ENCODE measurements at regions not wholly inside any gene's neighbourhood (a gene's known extent, or its start where the extent isn't known, plus 50 kb on each side); places are given as distances from the start of the nearest gene placed in this dataset.

DNA sequence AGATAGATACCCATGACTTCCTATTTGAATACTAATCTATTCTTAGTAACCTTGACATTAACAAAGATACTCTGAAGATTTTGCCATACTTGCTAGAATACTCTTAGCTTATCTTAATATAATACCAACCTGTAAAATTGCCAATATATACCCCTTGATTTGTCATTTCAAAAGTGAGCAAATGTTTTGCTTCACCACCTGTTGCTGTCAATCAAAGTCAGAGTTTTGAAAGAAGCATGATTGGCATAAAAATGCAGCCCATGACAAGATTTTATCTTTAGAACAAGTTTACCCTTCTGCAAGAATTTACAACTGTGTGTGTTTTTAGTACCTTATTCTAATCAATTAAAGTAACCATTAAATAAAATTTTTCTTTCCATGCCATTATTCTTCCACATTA lies 236.2 kb downstream of the TBX18 start:
- no peak for TF ChIP-seq ZNF274 (IDR thresholded peaks at IDR 0.05; ENCODE audit: low read length)
- TF ChIP-seq ZNF274 (tag by site-specific recombination; IDR thresholded peaks at IDR 0.05; ENCODE audit: borderline replicate concordance), result no peak
- no peak for TF ChIP-seq ZNF600 (tag by site-specific recombination; IDR thresholded peaks at IDR 0.05)
- TF ChIP-seq, protein P1, sequence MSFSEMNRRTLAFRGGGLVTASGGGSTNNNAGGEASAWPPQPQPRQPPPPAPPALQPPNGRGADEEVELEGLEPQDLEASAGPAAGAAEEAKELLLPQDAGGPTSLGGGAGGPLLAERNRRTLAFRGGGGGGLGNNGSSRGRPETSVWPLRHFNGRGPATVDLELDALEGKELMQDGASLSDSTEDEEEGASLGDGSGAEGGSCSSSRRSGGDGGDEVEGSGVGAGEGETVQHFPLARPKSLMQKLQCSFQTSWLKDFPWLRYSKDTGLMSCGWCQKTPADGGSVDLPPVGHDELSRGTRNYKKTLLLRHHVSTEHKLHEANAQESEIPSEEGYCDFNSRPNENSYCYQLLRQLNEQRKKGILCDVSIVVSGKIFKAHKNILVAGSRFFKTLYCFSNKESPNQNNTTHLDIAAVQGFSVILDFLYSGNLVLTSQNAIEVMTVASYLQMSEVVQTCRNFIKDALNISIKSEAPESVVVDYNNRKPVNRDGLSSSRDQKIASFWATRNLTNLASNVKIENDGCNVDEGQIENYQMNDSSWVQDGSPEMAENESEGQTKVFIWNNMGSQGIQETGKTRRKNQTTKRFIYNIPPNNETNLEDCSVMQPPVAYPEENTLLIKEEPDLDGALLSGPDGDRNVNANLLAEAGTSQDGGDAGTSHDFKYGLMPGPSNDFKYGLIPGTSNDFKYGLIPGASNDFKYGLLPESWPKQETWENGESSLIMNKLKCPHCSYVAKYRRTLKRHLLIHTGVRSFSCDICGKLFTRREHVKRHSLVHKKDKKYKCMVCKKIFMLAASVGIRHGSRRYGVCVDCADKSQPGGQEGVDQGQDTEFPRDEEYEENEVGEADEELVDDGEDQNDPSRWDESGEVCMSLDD (tag by site-specific recombination; IDR thresholded peaks at IDR 0.05), result no peak
- no peak for TF ChIP-seq ZNF138 (tag by site-specific recombination; IDR thresholded peaks at IDR 0.05; ENCODE audit: borderline replicate concordance)
- no peak for TF ChIP-seq EGR2 (tag by site-specific recombination; IDR thresholded peaks at IDR 0.05; ENCODE audit: low read depth)
- no peak for TF ChIP-seq ZNF23 (tag by site-specific recombination; IDR thresholded peaks at IDR 0.05; ENCODE audit: borderline replicate concordance)
- no peak for TF ChIP-seq ZBTB21 (tag by site-specific recombination; IDR thresholded peaks at IDR 0.05)
- peak; percentile 59 for TF ChIP-seq SCRT2 (tag by site-specific recombination; IDR thresholded peaks at IDR 0.05)

DNA sequence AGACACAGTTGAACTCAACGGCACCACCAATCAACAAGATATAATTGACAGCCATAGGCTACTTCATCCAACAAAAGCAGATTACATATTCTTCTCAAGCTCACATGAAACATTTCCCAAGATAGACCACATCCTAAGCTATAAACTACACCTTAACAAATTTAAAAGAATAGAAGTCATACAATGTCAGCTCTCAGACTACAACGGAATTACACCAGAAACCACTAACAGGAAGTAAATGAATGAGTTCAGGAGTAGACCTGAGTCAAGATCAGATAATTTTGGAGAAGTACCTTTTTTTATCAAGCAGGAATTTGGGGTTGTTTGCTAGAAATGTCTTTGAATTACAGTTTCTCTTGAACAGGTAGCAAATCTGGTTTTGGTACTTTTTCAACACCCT lies 237.8 kb downstream of the TBX18 start:
- POLR2A ChIA-PET, result no interaction called here
- TF ChIP-seq ZNF239 (tag by site-specific recombination; IDR thresholded peaks at IDR 0.05) (no peak), ZNF302 (tag by site-specific recombination; IDR thresholded peaks at IDR 0.05; ENCODE audit: low read depth) (no peak), ZNF37A (tag by site-specific recombination; IDR thresholded peaks at IDR 0.05) (no peak), OVOL3 (tag by site-specific recombination; IDR thresholded peaks at IDR 0.05) (no peak), ZNF621 (tag by site-specific recombination; IDR thresholded peaks at IDR 0.05) (no peak), BCL11B (tag by site-specific recombination; IDR thresholded peaks at IDR 0.05; ENCODE audit: low read depth) (no peak)
- TF ChIP-seq, protein P2, sequence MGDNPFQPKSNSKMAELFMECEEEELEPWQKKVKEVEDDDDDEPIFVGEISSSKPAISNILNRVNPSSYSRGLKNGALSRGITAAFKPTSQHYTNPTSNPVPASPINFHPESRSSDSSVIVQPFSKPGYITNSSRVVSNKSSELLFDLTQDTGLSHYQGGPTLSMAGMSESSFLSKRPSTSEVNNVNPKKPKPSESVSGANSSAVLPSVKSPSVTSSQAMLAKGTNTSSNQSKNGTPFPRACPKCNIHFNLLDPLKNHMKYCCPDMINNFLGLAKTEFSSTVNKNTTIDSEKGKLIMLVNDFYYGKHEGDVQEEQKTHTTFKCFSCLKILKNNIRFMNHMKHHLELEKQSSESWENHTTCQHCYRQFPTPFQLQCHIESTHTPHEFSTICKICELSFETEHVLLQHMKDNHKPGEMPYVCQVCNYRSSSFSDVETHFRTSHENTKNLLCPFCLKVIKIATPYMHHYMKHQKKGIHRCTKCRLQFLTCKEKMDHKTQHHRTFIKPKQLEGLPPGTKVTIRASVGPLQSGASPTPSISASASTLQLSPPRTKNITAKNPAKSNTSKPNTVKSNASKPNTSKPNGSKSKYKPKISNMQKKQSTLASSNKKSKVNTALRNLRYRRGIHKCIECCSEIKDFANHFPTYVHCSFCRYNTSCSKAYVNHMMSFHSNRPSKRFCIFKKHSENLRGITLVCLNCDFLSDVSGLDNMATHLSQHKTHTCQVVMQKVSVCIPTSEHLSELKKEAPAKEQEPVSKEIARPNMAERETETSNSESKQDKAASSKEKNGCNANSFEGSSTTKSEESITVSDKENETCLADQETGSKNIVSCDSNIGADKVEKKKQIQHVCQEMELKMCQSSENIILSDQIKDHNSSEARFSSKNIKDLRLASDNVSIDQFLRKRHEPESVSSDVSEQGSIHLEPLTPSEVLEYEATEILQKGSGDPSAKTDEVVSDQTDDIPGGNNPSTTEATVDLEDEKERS (tag by site-specific recombination; IDR thresholded peaks at IDR 0.05), result no peak
- H3K4me1 ChIP-seq (ENCODE audit: control insufficient read depth, insufficient read depth, low read length), result peaks cover 4% of the 10 kb centered on the region; the same call in 1 of the 2 replicates
- CTCF ChIA-PET, result no interaction called here
- H3K36me3 ChIP-seq (ENCODE audit: control insufficient read depth in 2 of 2, insufficient read depth in 1 of 2, low read length in 2 of 2), result no peaks in the 10 kb centered on the region
- H3K9me3 ChIP-seq (ENCODE audit: control insufficient read depth, insufficient read depth, low read depth, low read length), result no peaks in the 10 kb centered on the region
- H3K4me3 ChIP-seq (ENCODE audit: low read depth, low read length), result no peak overlapping the region
- H3K27ac ChIP-seq (ENCODE audit: extremely low read depth, low read depth, low read length), result no peak overlapping the region

More for the DNA sequence above, 236.2 kb downstream of the TBX18 start:
- H3K27ac ChIP-seq (ENCODE audit: extremely low read depth, low read depth, low read length), result no peak overlapping the region
- no peaks in the 10 kb centered on the region for H3K36me3 ChIP-seq (ENCODE audit: control insufficient read depth in 2 of 2, insufficient read depth in 1 of 2, low read length in 2 of 2)
- no peak overlapping the region for H3K4me3 ChIP-seq (ENCODE audit: low read depth, low read length)
- no peaks in the 10 kb centered on the region for H3K4me1 ChIP-seq (ENCODE audit: control insufficient read depth, insufficient read depth, low read length)
- H3K9me3 ChIP-seq (ENCODE audit: control insufficient read depth, insufficient read depth, low read depth, low read length), result no peaks in the 10 kb centered on the region
- ChIA-PET CTCF (no interaction called here), POLR2A (no interaction called here)

DNA sequence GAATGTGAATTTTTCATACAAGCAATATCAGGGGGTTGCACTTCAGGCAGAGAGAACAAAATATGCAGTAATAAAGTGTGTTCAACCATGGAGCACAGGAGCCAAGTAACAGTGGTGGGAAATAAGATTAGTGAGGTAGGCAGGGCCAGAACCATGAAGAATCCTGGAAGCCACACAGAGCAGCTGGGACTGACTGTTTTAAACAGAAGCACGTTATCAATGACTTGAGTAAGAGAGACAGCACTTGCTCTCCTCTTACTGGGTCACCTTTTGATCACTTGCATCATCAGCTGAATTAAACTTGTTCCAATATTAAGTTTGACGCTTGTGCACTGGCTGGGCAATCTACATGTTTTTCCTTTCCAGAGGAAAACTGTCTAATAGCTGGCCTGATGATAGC lies 238.5 kb downstream of the TBX18 start:
- ChIA-PET POLR2A (no interaction called here), CTCF (no interaction called here)
- Histone ChIP-seq H3K36me3 (ENCODE audit: control insufficient read depth in 2 of 2, insufficient read depth in 1 of 2, low read length in 2 of 2) (no peaks in the 10 kb centered on the region), H3K4me1 (ENCODE audit: control insufficient read depth, insufficient read depth, low read length) (peaks cover 6% of the 10 kb centered on the region; the same call in 1 of the 2 replicates), H3K4me3 (ENCODE audit: low read depth, low read length) (no peak overlapping the region), H3K27ac (ENCODE audit: extremely low read depth, low read depth, low read length) (no peak overlapping the region), H3K9me3 (ENCODE audit: control insufficient read depth, insufficient read depth, low read depth, low read length) (no peaks in the 10 kb centered on the region)
- TF ChIP-seq, protein P3, sequence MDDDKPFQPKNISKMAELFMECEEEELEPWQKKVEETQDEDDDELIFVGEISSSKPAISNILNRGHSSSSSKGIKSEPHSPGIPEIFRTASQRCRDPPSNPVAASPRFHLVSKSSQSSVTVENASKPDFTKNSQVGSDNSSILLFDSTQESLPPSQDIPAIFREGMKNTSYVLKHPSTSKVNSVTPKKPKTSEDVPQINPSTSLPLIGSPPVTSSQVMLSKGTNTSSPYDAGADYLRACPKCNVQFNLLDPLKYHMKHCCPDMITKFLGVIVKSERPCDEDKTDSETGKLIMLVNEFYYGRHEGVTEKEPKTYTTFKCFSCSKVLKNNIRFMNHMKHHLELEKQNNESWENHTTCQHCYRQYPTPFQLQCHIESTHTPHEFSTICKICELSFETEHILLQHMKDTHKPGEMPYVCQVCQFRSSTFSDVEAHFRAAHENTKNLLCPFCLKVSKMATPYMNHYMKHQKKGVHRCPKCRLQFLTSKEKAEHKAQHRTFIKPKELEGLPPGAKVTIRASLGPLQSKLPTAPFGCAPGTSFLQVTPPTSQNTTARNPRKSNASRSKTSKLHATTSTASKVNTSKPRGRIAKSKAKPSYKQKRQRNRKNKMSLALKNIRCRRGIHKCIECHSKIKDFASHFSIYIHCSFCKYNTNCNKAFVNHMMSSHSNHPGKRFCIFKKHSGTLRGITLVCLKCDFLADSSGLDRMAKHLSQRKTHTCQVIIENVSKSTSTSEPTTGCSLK (tag by site-specific recombination; IDR thresholded peaks at IDR 0.05), result no peak
- TF ChIP-seq ZNF792 (tag by site-specific recombination; IDR thresholded peaks at IDR 0.05), result no peak
- TF ChIP-seq ZNF610 (tag by site-specific recombination; IDR thresholded peaks at IDR 0.05; ENCODE audit: borderline replicate concordance), result no peak

Data from HEK293 (cell line).